Endothelial cell of umbilical vein (primary cell): ENCODE measurements at regions not wholly inside any gene's neighbourhood (a gene's known extent, or its start where the extent isn't known, plus 50 kb on each side); places are given as distances from the start of the nearest gene placed in this dataset.

Experiments
- BruUV-seq: library from RNA; stranded (reverse); fragments of 400-500 nt; replicated peaks from 2 replicates; lab custom pipeline; 2021; lab: Mats Ljungman, UMichigan
- CTCF ChIA-PET: fragments of 300-600, 350-600 bp; sonication (Branson Sonifier 250); formaldehyde crosslinking; loops from one replicate; lab custom pipeline; 2021; ENCODE audit warnings: antibody characterized with exemption, inconsistent platforms; lab: Charles Lee
- POLR2A ChIA-PET: fragments of 300-600, 350-600 bp; sonication (Branson Sonifier 250); formaldehyde crosslinking; loops from one replicate; lab custom pipeline; 2021; ENCODE audit warnings: antibody characterized with exemption, inconsistent platforms; lab: Charles Lee
- DNase-seq: peaks from one replicate; pipeline ENCODE4 v3.0.0-alpha.2; 2011; ENCODE audit warnings: low read depth, low spot score
- FAIRE-seq: peaks from 2 replicates; lab custom pipeline; 2011; peaks lifted over from hg19 to GRCh38; lab: Jason Lieb, UNC
- H2AFZ ChIP-seq: 2 replicates; pipeline ENCODE4 v1.6.0; 2012; ENCODE audit warnings: low read depth, low read length, control low read depth, inconsistent platforms
- H3K27ac ChIP-seq: 2 replicates; pipeline ENCODE4 v1.5.1; 2011; ENCODE audit warnings: low read depth, mild to moderate bottlenecking, control low read depth, low read length, moderate library complexity; ENCODE audit not compliant: insufficient read depth
- H3K27me3 ChIP-seq, 2 experiments: 2 replicates each; pipeline versions ENCODE4 v1.6.0 to v1.6.1; 2011; ENCODE audit warnings: low read length in 2 of 2, mixed read lengths in 1 of 2; ENCODE audit not compliant: control insufficient read depth in 2 of 2, insufficient read depth in 2 of 2
- H3K36me3 ChIP-seq, 2 experiments: 2 replicates in 1 of 2; 3 replicates in 1 of 2; pipeline ENCODE4 v1.5.1; 2011; ENCODE audit warnings: low read length in 2 of 2, mild to moderate bottlenecking in 1 of 2, moderate library complexity in 1 of 2; ENCODE audit not compliant: control insufficient read depth in 2 of 2, insufficient read depth in 2 of 2; ENCODE audit errors: extremely low read depth in 1 of 2
- H3K4me1 ChIP-seq: 3 replicates; pipeline ENCODE4 v1.5.1; 2011; ENCODE audit warnings: mild to moderate bottlenecking, low read length; ENCODE audit not compliant: control insufficient read depth, insufficient read depth; ENCODE audit errors: extremely low read depth
- H3K4me2 ChIP-seq: 2 replicates; pipeline ENCODE4 v1.6.1; 2011; ENCODE audit warnings: low read length, control low read depth, mixed read lengths; ENCODE audit not compliant: insufficient read depth
- H3K4me3 ChIP-seq, 3 experiments: fragments of 200-600 bp in 1 of 3; sonication (generic), shearing (Covaris generic) in 1 of 3; replicated peaks in 1 of 3; 2 replicates each; pipeline ENCODE4 v1.5.1; 2011 to 2016; ENCODE audit warnings: control low read depth in 3 of 3, low read length in 3 of 3, mild to moderate bottlenecking in 2 of 3, inconsistent platforms in 1 of 3, low read depth in 1 of 3, moderate library complexity in 1 of 3; ENCODE audit not compliant: insufficient read depth in 1 of 3
- H3K79me2 ChIP-seq: 2 replicates; pipeline ENCODE4 v1.6.0; 2012; ENCODE audit warnings: low read length, inconsistent platforms; ENCODE audit not compliant: control insufficient read depth, insufficient read depth
- H3K9ac ChIP-seq: replicated peaks from 2 replicates; pipeline ENCODE3; 2011; ENCODE audit warnings: low read length, control low read depth; ENCODE audit not compliant: insufficient read depth; ENCODE audit errors: extremely low read depth
- H3K9me1 ChIP-seq: replicated peaks from 3 replicates; pipeline ENCODE4 v1.6.0; 2011; ENCODE audit warnings: mild to moderate bottlenecking, low read length; ENCODE audit not compliant: control insufficient read depth, insufficient read depth; ENCODE audit errors: extremely low read depth
- H3K9me3 ChIP-seq: replicated peaks from 2 replicates; pipeline ENCODE4 v1.5.1; 2012; ENCODE audit warnings: low read length, inconsistent platforms; ENCODE audit not compliant: control insufficient read depth, insufficient read depth
- H4K20me1 ChIP-seq: replicated peaks from 2 replicates; pipeline ENCODE3; 2011; ENCODE audit warnings: mild to moderate bottlenecking, low read length; ENCODE audit not compliant: control insufficient read depth, insufficient read depth; ENCODE audit errors: extremely low read depth
- EZH2 ChIP-seq: IDR thresholded peaks from 2 replicates; pipeline ENCODE4 v1.6.1; 2012; ENCODE audit warnings: borderline replicate concordance, low read depth, mild to moderate bottlenecking, moderate library complexity, low read length, inconsistent platforms; ENCODE audit not compliant: severe bottlenecking
- FOS ChIP-seq: IDR thresholded peaks from 2 replicates; pipeline ENCODE4 v1.6.1; 2011; ENCODE audit warnings: mild to moderate bottlenecking, low read length, moderate library complexity, borderline replicate concordance; ENCODE audit not compliant: insufficient read depth
- GATA2 ChIP-seq: IDR thresholded peaks from 2 replicates; pipeline ENCODE4 v1.7.0; 2011; ENCODE audit warnings: low read depth, mild to moderate bottlenecking, moderate library complexity, mixed read lengths, low read length; ENCODE audit not compliant: insufficient read length, insufficient read depth
- JUN ChIP-seq: IDR thresholded peaks from 2 replicates; pipeline ENCODE4 v1.6.1; 2011; ENCODE audit warnings: borderline replicate concordance, low read depth; ENCODE audit not compliant: insufficient read length, insufficient read depth
- MYC ChIP-seq: IDR thresholded peaks from one replicate; pipeline ENCODE4 v1.6.1; 2011; ENCODE audit warnings: mild to moderate bottlenecking, low read depth, low read length
- POLR2A ChIP-seq: IDR thresholded peaks from 2 replicates; pipeline ENCODE4 v1.6.1; 2012; ENCODE audit warnings: low read depth, mild to moderate bottlenecking, control low read depth, low read length
- POLR2AphosphoS5 ChIP-seq: IDR thresholded peaks from 2 replicates; pipeline ENCODE4 v1.6.1; 2012; ENCODE audit warnings: low read depth, mild to moderate bottlenecking, control low read depth, low read length, moderate library complexity; ENCODE audit not compliant: insufficient read depth
- dilution Hi-C: fragments of 300-500 bp; cut with MboI; formaldehyde crosslinking; loops from one replicate; pipeline ENCODE4 v1.15.0; 2019; ENCODE audit warnings: low sequenced_read_pairs; ENCODE audit not compliant: extremely low pct_ligation_motif_present
- intact Hi-C: fragments of 100-400 bp; cut with micrococcal nuclease; formaldehyde crosslinking; loops from one replicate; pipeline ENCODE4 v1.10.0; 2022
- TF ChIP-seq, protein P1 (sequence below), 2 donors: IDR thresholded peaks; 1 replicate in 1 of 2; 2 replicates in 1 of 2; pipeline ENCODE4 v1.5.1; 2011; ENCODE audit warnings: low read length in 2 of 2, mild to moderate bottlenecking in 2 of 2, moderate library complexity in 2 of 2, control low read depth in 1 of 2, inconsistent platforms in 1 of 2, low read depth in 1 of 2; ENCODE audit not compliant: insufficient read depth in 1 of 2; ENCODE audit errors: extremely low read depth in 1 of 2
- TF ChIP-seq, protein P2 (sequence below): IDR thresholded peaks from 2 replicates; pipeline ENCODE4 v1.6.1; 2011; ENCODE audit not compliant: insufficient read depth, insufficient read length

GRCh38 chr15:89028036-89028435 is 60.2 kb upstream of the ABHD2 start:
- CTCF ChIA-PET, result no interaction called here
- Histone ChIP-seq H3K9me1 (no peaks in the 10 kb centered on the region), H3K27me3 (peaks cover 0 to 2% of the 10 kb centered on the region in 2 experiments), H3K4me3 (no peak overlapping the region), H3K27ac (no peak overlapping the region), H3K9ac (no peak overlapping the region), H4K20me1 (no peaks in the 10 kb centered on the region), H3K9me3 (no peaks in the 10 kb centered on the region), H2AFZ (no peak overlapping the region), H3K4me2 (no peak overlapping the region), H3K36me3 (no peaks in the 10 kb centered on the region), H3K4me1 (no peaks in the 10 kb centered on the region), H3K79me2 (no peaks in the 10 kb centered on the region)
- no TSS peak for BruUV-seq
- TF ChIP-seq GATA2 (no peak), POLR2A (no peak), MYC (no peak), EZH2 (no peak), FOS (no peak), POLR2AphosphoS5 (no peak), JUN (no peak)
- TF ChIP-seq, protein P1, sequence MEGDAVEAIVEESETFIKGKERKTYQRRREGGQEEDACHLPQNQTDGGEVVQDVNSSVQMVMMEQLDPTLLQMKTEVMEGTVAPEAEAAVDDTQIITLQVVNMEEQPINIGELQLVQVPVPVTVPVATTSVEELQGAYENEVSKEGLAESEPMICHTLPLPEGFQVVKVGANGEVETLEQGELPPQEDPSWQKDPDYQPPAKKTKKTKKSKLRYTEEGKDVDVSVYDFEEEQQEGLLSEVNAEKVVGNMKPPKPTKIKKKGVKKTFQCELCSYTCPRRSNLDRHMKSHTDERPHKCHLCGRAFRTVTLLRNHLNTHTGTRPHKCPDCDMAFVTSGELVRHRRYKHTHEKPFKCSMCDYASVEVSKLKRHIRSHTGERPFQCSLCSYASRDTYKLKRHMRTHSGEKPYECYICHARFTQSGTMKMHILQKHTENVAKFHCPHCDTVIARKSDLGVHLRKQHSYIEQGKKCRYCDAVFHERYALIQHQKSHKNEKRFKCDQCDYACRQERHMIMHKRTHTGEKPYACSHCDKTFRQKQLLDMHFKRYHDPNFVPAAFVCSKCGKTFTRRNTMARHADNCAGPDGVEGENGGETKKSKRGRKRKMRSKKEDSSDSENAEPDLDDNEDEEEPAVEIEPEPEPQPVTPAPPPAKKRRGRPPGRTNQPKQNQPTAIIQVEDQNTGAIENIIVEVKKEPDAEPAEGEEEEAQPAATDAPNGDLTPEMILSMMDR (IDR thresholded peaks at IDR 0.05; ENCODE audit: extremely low read depth in 1 of 2, insufficient read depth in 1 of 2, low read depth in 1 of 2, low read length in 2 of 2), result no peak
- TF ChIP-seq, protein P2, sequence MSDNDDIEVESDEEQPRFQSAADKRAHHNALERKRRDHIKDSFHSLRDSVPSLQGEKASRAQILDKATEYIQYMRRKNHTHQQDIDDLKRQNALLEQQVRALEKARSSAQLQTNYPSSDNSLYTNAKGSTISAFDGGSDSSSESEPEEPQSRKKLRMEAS, result no peak
- intact Hi-C loops, result no loop called here
- DNase-seq, result no peak
- POLR2A ChIA-PET, result no interaction called here
- FAIRE-seq, result no peak
- dilution Hi-C loops, result no loop called here
